HG02870 (cell line): ENCODE measurements at regions not wholly inside any gene's neighbourhood (a gene's known extent, or its start where the extent isn't known, plus 50 kb on each side); places are given as distances from the start of the nearest gene placed in this dataset.
"Not testable (repeated sequence)": the region's sequence is repeated elsewhere in the genome, so short reads cannot be mapped to it uniquely, and the experiment has no call there.

Experiments used
- ATAC-seq: cut with Tn5 transposase; IDR thresholded peaks from one replicate; pipeline ENCODE4 v1.9.1; 2021; ENCODE audit warnings: mild to moderate bottlenecking, moderate library complexity; ENCODE audit not compliant: unreplicated experiment

DNA sequence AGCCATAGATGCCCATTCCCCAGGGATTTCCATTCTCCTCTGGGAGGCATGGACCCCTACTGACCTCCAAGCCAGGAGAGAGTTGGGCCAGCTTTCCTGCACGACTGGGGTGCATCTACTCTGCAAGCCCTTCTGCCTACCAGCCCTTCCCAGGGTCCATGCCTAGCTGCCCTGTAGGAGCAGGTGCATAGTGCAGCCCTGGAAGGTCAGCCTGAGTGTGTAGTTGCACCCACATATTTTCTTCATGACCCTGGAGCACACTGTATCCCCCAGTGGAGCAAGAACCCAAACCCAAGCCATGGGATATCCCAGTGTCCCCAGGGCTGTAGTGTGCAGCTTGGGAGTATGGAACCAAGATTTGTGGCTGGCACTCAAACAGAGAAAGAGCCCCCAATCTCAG lies 155.6 kb upstream of the GOLGA6L22 start:
- ATAC-seq: not testable (repeated sequence)
